K562 (cell line): ENCODE measurements at regions not wholly inside any gene's neighbourhood (a gene's known extent, or its start where the extent isn't known, plus 50 kb on each side); places are given as distances from the start of the nearest gene placed in this dataset.

Source experiments
- ATAC-seq: fragments of 200-7000 bp; cut with Tn5 transposase; 3 replicates; pipeline ENCODE4 v1.9.1; 2020; ENCODE audit warnings: moderate library complexity
- BruUV-seq: library from RNA; stranded (reverse); fragments of 400-500 nt; replicated peaks from 2 replicates; lab custom pipeline; 2021; lab: Mats Ljungman, UMichigan
- CTCF ChIA-PET: fragments of 300-600 bp; formaldehyde crosslinking; extraction: SDS; loops from one replicate; lab custom pipeline; 2021; ENCODE audit warnings: low intra/inter-chr PET ratio; lab: Yijun Ruan, JAX
- POLR2A ChIA-PET: fragments of 300-600, 350-650 bp; sonication (Branson Sonifier 250); formaldehyde crosslinking; extraction: SDS; loops from one replicate; lab custom pipeline; 2021; ENCODE audit warnings: antibody characterized with exemption, inconsistent platforms; lab: Yijun Ruan, JAX
- DNase-seq, 4 experiments: peaks; one replicate each; pipeline versions ENCODE4 v3.0.0 to v3.0.0-alpha.2; 2011 to 2018; ENCODE audit warnings: low spot score in 3 of 4, mixed read lengths in 3 of 4; ENCODE audit errors: extremely low read depth in 1 of 4
- FAIRE-seq: peaks from 2 replicates; lab custom pipeline; 2011; peaks lifted over from hg19 to GRCh38; lab: Jason Lieb, UNC
- H2AFZ ChIP-seq: 2 replicates; pipeline ENCODE4 v1.6.0; 2011; ENCODE audit warnings: low read depth, low read length, control low read depth, inconsistent platforms
- H3K27ac ChIP-seq: fragments of 200-600 bp; 3 replicates; pipeline ENCODE4 v1.8.0; 2011; ENCODE audit warnings: low read depth, mild to moderate bottlenecking, control low read depth, inconsistent platforms, low read length, moderate library complexity, mixed read lengths; ENCODE audit errors: extremely low read depth
- H3K27me3 ChIP-seq, 2 experiments: fragments of 300-600 bp in 1 of 2; 2 replicates in 1 of 2; 3 replicates in 1 of 2; pipeline versions ENCODE4 v1.6.0 to v1.8.0; 2011; ENCODE audit warnings: inconsistent platforms in 2 of 2, low read length in 2 of 2, mild to moderate bottlenecking in 1 of 2, mixed read lengths in 1 of 2, moderate library complexity in 1 of 2; ENCODE audit not compliant: control insufficient read depth in 2 of 2, insufficient read depth in 2 of 2
- H3K36me3 ChIP-seq: fragments of 300-600 bp; 3 replicates; pipeline ENCODE4 v1.8.0; 2011; ENCODE audit warnings: mild to moderate bottlenecking, low read length, inconsistent platforms; ENCODE audit not compliant: control insufficient read depth, insufficient read depth
- H3K4me1 ChIP-seq, 2 experiments: fragments of 200-600 bp in 1 of 2; replicated peaks in 1 of 2; 2 replicates in 1 of 2; 3 replicates in 1 of 2; pipeline versions ENCODE4 v1.5.1 to v1.8.0; 2011; ENCODE audit warnings: inconsistent platforms in 2 of 2, low read length in 2 of 2, mild to moderate bottlenecking in 1 of 2, mixed read lengths in 1 of 2, moderate library complexity in 1 of 2; ENCODE audit not compliant: control insufficient read depth in 2 of 2, insufficient read depth in 2 of 2
- H3K4me2 ChIP-seq: 2 replicates; pipeline ENCODE4 v1.6.1; 2011; ENCODE audit warnings: low read length, control low read depth, inconsistent platforms, mixed read lengths; ENCODE audit not compliant: insufficient read depth
- H3K4me3 ChIP-seq: fragments of 200-600 bp; sonication (generic), shearing (Covaris generic); 2 replicates; pipeline ENCODE4 v1.5.1; 2016; ENCODE audit warnings: control low read depth, inconsistent platforms
- H3K79me2 ChIP-seq: fragments of 200-600 bp; 3 replicates; pipeline ENCODE4 v1.8.0; 2011; ENCODE audit warnings: low read length, inconsistent platforms; ENCODE audit not compliant: control insufficient read depth, insufficient read depth
- H3K9ac ChIP-seq, 2 experiments: 2 replicates each; pipeline versions ENCODE4 v1.6.0 to v1.6.1; 2011; ENCODE audit warnings: low read depth in 2 of 2, low read length in 2 of 2, control low read depth in 1 of 2, inconsistent platforms in 1 of 2, mild to moderate bottlenecking in 1 of 2, mixed read lengths in 1 of 2; ENCODE audit not compliant: insufficient read depth in 1 of 2
- H3K9me1 ChIP-seq: one replicate; pipeline ENCODE4 v1.6.0; 2011; ENCODE audit warnings: inconsistent platforms, mild to moderate bottlenecking, low read length, moderate library complexity; ENCODE audit not compliant: control insufficient read depth, insufficient read depth
- H3K9me3 ChIP-seq: replicated peaks from 2 replicates; pipeline ENCODE4 v1.5.1; 2011; ENCODE audit warnings: low read depth, low read length, inconsistent platforms; ENCODE audit not compliant: control insufficient read depth, insufficient read depth
- H4K20me1 ChIP-seq: replicated peaks from 2 replicates; pipeline ENCODE4 v1.6.1; 2011; ENCODE audit warnings: low read length, inconsistent platforms, mixed read lengths; ENCODE audit not compliant: control insufficient read depth, insufficient read depth
- DDX20 ChIP-seq: fragments of 450-650 bp; IDR thresholded peaks from 2 replicates; pipeline ENCODE4 v1.6.1; 2016; ENCODE audit warnings: missing genetic modification characterization, low read depth, mild to moderate bottlenecking, missing compliant biosample characterization, moderate library complexity
- ELK1 ChIP-seq: sonication (generic); formaldehyde crosslinking; IDR thresholded peaks from 2 replicates; pipeline ENCODE4 v1.8.1; 2022; ENCODE audit warnings: missing genetic modification reagents
- NR4A1 ChIP-seq, 2 experiments: fragments of 250-450 bp in 1 of 2; fragments of 450-650 bp in 1 of 2; sonication (Bioruptor Pico) in 1 of 2; IDR thresholded peaks; 2 replicates each; pipeline versions ENCODE4 v1.4.0 to v1.6.1; 2016 to 2020; ENCODE audit warnings: mild to moderate bottlenecking in 2 of 2, missing compliant biosample characterization in 1 of 2, missing genetic modification characterization in 1 of 2, moderate library complexity in 1 of 2
- ZNF143 ChIP-seq: sonication (generic); formaldehyde crosslinking; IDR thresholded peaks from 2 replicates; pipeline ENCODE4 v1.9.0; 2022; ENCODE audit warnings: mild to moderate bottlenecking, missing genetic modification reagents
- WGBS: fragments of 100-300 bp; shearing (Covaris generic); methylation state at CpG from one replicate; pipeline ENCODE4 v1.1.6; 2016; ENCODE audit warnings: low coverage, mixed read lengths; ENCODE audit not compliant: insufficient coverage; ENCODE audit errors: missing lambda C conversion rate; 5-methylcytosine and 5-hydroxymethylcytosine counted together
- in situ Hi-C: fragments of 300-500 bp; cut with MboI; formaldehyde crosslinking; loops from 4 replicates; pipeline ENCODE4 v1.15.0; 2018; ENCODE audit warnings: inconsistent platforms, mixed read lengths
- intact Hi-C: fragments of 100-400 bp; cut with micrococcal nuclease; formaldehyde crosslinking; loops from 2 replicates; pipeline ENCODE4 v1.14.2; 2022

- 0% methylated on average over 3 of the region's 5 CpGs for WGBS
- ATAC-seq (no peak), DNase-seq (no peak), FAIRE-seq (no peak)
- H3K4me3 ChIP-seq, result no peak overlapping the region
- CTCF ChIA-PET, result no interaction called here
- no peaks in the 10 kb centered on the region for H4K20me1 ChIP-seq
- POLR2A ChIA-PET, result interaction anchor here (0.6 kb wide), 1 partner anchor 23 kb away, joined by 3 read pairs; no protein-coding TSS in a partner anchor
- H3K9me3 ChIP-seq, result no peaks in the 10 kb centered on the region
- H2AFZ ChIP-seq, result no peak overlapping the region
- no peaks in the 10 kb centered on the region for H3K36me3 ChIP-seq
- H3K9ac ChIP-seq, result no peak overlapping the region
- no peaks in the 10 kb centered on the region for H3K9me1 ChIP-seq
- no TSS peak for BruUV-seq
- no peak overlapping the region for H3K27ac ChIP-seq
- in situ Hi-C loops (no loop called here), intact Hi-C loops (no loop called here)
- TF ChIP-seq ZNF143 (CRISPR knock-in tag) (no peak), ELK1 (no peak), NR4A1 (CRISPR knock-in tag; IDR thresholded peaks at IDR 0.05) (no peak), NR4A1 (tag; IDR thresholded peaks at IDR 0.05) (no peak), DDX20 (tag) (no peak)
- no peaks in the 10 kb centered on the region for H3K79me2 ChIP-seq
- no peaks in the 10 kb centered on the region for H3K4me1 ChIP-seq
- H3K4me2 ChIP-seq, result no peak overlapping the region
- H3K27me3 ChIP-seq, result peaks cover 0 to 31% of the 10 kb centered on the region in 2 experiments; a peak in 3 of 5 replicates
These were observed 77.3 kb upstream of the SHISAL1 start for GRCh38 chr22:44389926-44390612.
